ENCODE measurements at regions not wholly inside any gene's neighbourhood (a gene's known extent, or its start where the extent isn't known, plus 50 kb on each side); places are given as distances from the start of the nearest gene placed in this dataset.
A peak's percentile ranks its signal among the peaks of the same experiment; 100 is the strongest.

GRCh38 chr20:40205971-40206370 is 483.1 kb downstream of the MAFB start:
- Histone ChIP-seq H3K9me3 (ENCODE audit: control insufficient read depth, low read length) (no peaks in the 10 kb centered on the region), H3K36me3 (ENCODE audit: control insufficient read depth in 1 of 2, insufficient read depth in 2 of 2, low read length in 1 of 2) (no peaks in the 10 kb centered on the region), H3K27me3 (ENCODE audit: control insufficient read depth in 1 of 2, insufficient read depth in 2 of 2, low read length in 1 of 2) (no peaks in the 10 kb centered on the region), H3K4me1 (ENCODE audit: control insufficient read depth in 1 of 2, insufficient read depth in 2 of 2, low read length in 2 of 2) (no peaks in the 10 kb centered on the region), H3K27ac (ENCODE audit: low read depth in 1 of 2, low read length in 2 of 2) (no peak overlapping the region), H3K4me3 (ENCODE audit: low read length in 2 of 2) (no peak overlapping the region)
- ATAC-seq (ENCODE audit: low FRiP score) (no peak), DNase-seq (no peak)
- intact Hi-C loops (cut with DNase I), result no loop called here
- WGBS, 2 donors, result 10 to 26% methylated on average over 2 of the region's 2 CpGs

GRCh38 chr20:40203032-40203431 is 486.0 kb downstream of the MAFB start:
- Histone ChIP-seq H3K4me1 (ENCODE audit: control insufficient read depth in 1 of 2, insufficient read depth in 2 of 2, low read length in 2 of 2) (peaks cover under 1 to 4% of the 10 kb centered on the region in 2 donors), H3K9me3 (ENCODE audit: control insufficient read depth, low read length) (no peaks in the 10 kb centered on the region), H3K36me3 (ENCODE audit: control insufficient read depth in 1 of 2, insufficient read depth in 2 of 2, low read length in 1 of 2) (no peaks in the 10 kb centered on the region), H3K4me3 (ENCODE audit: low read length in 2 of 2) (no peak overlapping the region), H3K27ac (ENCODE audit: low read depth in 1 of 2, low read length in 2 of 2) (no peak overlapping the region), H3K27me3 (ENCODE audit: control insufficient read depth in 1 of 2, insufficient read depth in 2 of 2, low read length in 1 of 2) (no peaks in the 10 kb centered on the region)
- 65 to 93% methylated on average over 1 of the region's 1 CpG for WGBS, 2 donors
- ATAC-seq (ENCODE audit: low FRiP score) (no peak), DNase-seq (no peak)
- intact Hi-C loops (cut with DNase I), result no loop called here

GRCh38 chr20:40197691-40198090 is 491.3 kb downstream of the MAFB start:
- ATAC-seq (ENCODE audit: low FRiP score), result peak; percentile 74
- intact Hi-C loops (cut with DNase I), result no loop called here
- H3K4me3 ChIP-seq (ENCODE audit: low read length in 2 of 2), result no peak overlapping the region

GRCh38 chr20:40196846-40197436 is 492.1 kb downstream of the MAFB start:
- 0 to 10% methylated on average over 2 of the region's 2 CpGs for WGBS, 2 donors
- Histone ChIP-seq H3K36me3 (ENCODE audit: control insufficient read depth in 1 of 2, insufficient read depth in 2 of 2, low read length in 1 of 2) (no peaks in the 10 kb centered on the region), H3K27ac (ENCODE audit: low read depth in 1 of 2, low read length in 2 of 2) (peak overlapping the region; percentile 36 to 95), H3K27me3 (ENCODE audit: control insufficient read depth in 1 of 2, insufficient read depth in 2 of 2, low read length in 1 of 2) (no peaks in the 10 kb centered on the region), H3K9me3 (ENCODE audit: control insufficient read depth, low read length) (no peaks in the 10 kb centered on the region), H3K4me1 (ENCODE audit: control insufficient read depth in 1 of 2, insufficient read depth in 2 of 2, low read length in 2 of 2) (peaks cover 6 to 14% of the 10 kb centered on the region in 2 donors), H3K4me3 (ENCODE audit: low read length in 2 of 2) (no peak overlapping the region)
- ATAC-seq (ENCODE audit: low FRiP score) (no peak), DNase-seq (no peak)
- intact Hi-C loops (cut with DNase I), result no loop called here

More at GRCh38 chr20:40197691-40198090, 491.3 kb downstream of the MAFB start:
- peak overlapping the region; percentile 23 to 95 for H3K27ac ChIP-seq (ENCODE audit: low read depth in 1 of 2, low read length in 2 of 2)
- H3K9me3 ChIP-seq (ENCODE audit: control insufficient read depth, low read length), result no peaks in the 10 kb centered on the region
- WGBS, 2 donors, result 1% methylated on average over 4 of the region's 4 CpGs
- H3K4me1 ChIP-seq (ENCODE audit: control insufficient read depth in 1 of 2, insufficient read depth in 2 of 2, low read length in 2 of 2), result peaks cover 6 to 14% of the 10 kb centered on the region in 2 donors
- DNase-seq, result peak in 1 of 2 donors; percentile 43
- no peaks in the 10 kb centered on the region for H3K36me3 ChIP-seq (ENCODE audit: control insufficient read depth in 1 of 2, insufficient read depth in 2 of 2, low read length in 1 of 2)
- H3K27me3 ChIP-seq (ENCODE audit: control insufficient read depth in 1 of 2, insufficient read depth in 2 of 2, low read length in 1 of 2), result no peaks in the 10 kb centered on the region

GRCh38 chr20:40195742-40196141 is 493.3 kb downstream of the MAFB start:
- no peak overlapping the region for H3K4me3 ChIP-seq (ENCODE audit: low read length in 2 of 2)
- no peaks in the 10 kb centered on the region for H3K9me3 ChIP-seq (ENCODE audit: control insufficient read depth, low read length)
- H3K27ac ChIP-seq (ENCODE audit: low read depth in 1 of 2, low read length in 2 of 2), result peak overlapping the region; percentile 49 to 75
- no peak for DNase-seq
- peaks cover 6 to 14% of the 10 kb centered on the region in 2 donors for H3K4me1 ChIP-seq (ENCODE audit: control insufficient read depth in 1 of 2, insufficient read depth in 2 of 2, low read length in 2 of 2)
- H3K27me3 ChIP-seq (ENCODE audit: control insufficient read depth in 1 of 2, insufficient read depth in 2 of 2, low read length in 1 of 2), result no peaks in the 10 kb centered on the region
- 7 to 20% methylated on average over 6 of the region's 6 CpGs for WGBS, 2 donors
- no peaks in the 10 kb centered on the region for H3K36me3 ChIP-seq (ENCODE audit: control insufficient read depth in 1 of 2, insufficient read depth in 2 of 2, low read length in 1 of 2)
- ATAC-seq (ENCODE audit: low FRiP score), result no peak
- intact Hi-C loops (cut with DNase I), result no loop called here

GRCh38 chr20:40192529-40192928 is 496.5 kb downstream of the MAFB start:
- Histone ChIP-seq H3K36me3 (ENCODE audit: control insufficient read depth in 1 of 2, insufficient read depth in 2 of 2, low read length in 1 of 2) (no peaks in the 10 kb centered on the region), H3K27ac (ENCODE audit: low read depth in 1 of 2, low read length in 2 of 2) (no peak overlapping the region), H3K4me1 (ENCODE audit: control insufficient read depth in 1 of 2, insufficient read depth in 2 of 2, low read length in 2 of 2) (peaks cover 4 to 10% of the 10 kb centered on the region in 2 donors), H3K27me3 (ENCODE audit: control insufficient read depth in 1 of 2, insufficient read depth in 2 of 2, low read length in 1 of 2) (no peaks in the 10 kb centered on the region), H3K9me3 (ENCODE audit: control insufficient read depth, low read length) (no peaks in the 10 kb centered on the region), H3K4me3 (ENCODE audit: low read length in 2 of 2) (no peak overlapping the region)
- intact Hi-C loops (cut with DNase I), result no loop called here
- DNase-seq, result no peak
- ATAC-seq (ENCODE audit: low FRiP score), result no peak

- no peak overlapping the region for H3K27ac ChIP-seq (ENCODE audit: low read depth in 1 of 2, low read length in 2 of 2)
- 64 to 72% methylated on average over 4 of the region's 4 CpGs for WGBS, 2 donors
- no peaks in the 10 kb centered on the region for H3K9me3 ChIP-seq (ENCODE audit: control insufficient read depth, low read length)
- intact Hi-C loops (cut with DNase I), result no loop called here
- ATAC-seq (ENCODE audit: low FRiP score) (peak; percentile 39), DNase-seq (no peak)
- no peaks in the 10 kb centered on the region for H3K27me3 ChIP-seq (ENCODE audit: control insufficient read depth in 1 of 2, insufficient read depth in 2 of 2, low read length in 1 of 2)
- no peaks in the 10 kb centered on the region for H3K36me3 ChIP-seq (ENCODE audit: control insufficient read depth in 1 of 2, insufficient read depth in 2 of 2, low read length in 1 of 2)
- H3K4me1 ChIP-seq (ENCODE audit: control insufficient read depth in 1 of 2, insufficient read depth in 2 of 2, low read length in 2 of 2), result peaks cover 2 to 7% of the 10 kb centered on the region in 2 donors
- H3K4me3 ChIP-seq (ENCODE audit: low read length in 2 of 2), result no peak overlapping the region
Measured at GRCh38 chr20:40192081-40192480, 497.0 kb downstream of the MAFB start.

- DNase-seq, result peak in 1 of 2 donors; percentile 45
- H3K36me3 ChIP-seq (ENCODE audit: control insufficient read depth in 1 of 2, insufficient read depth in 2 of 2, low read length in 1 of 2), result no peaks in the 10 kb centered on the region
- no peaks in the 10 kb centered on the region for H3K27me3 ChIP-seq (ENCODE audit: control insufficient read depth in 1 of 2, insufficient read depth in 2 of 2, low read length in 1 of 2)
- H3K9me3 ChIP-seq (ENCODE audit: control insufficient read depth, low read length), result no peaks in the 10 kb centered on the region
- no peak overlapping the region for H3K4me3 ChIP-seq (ENCODE audit: low read length in 2 of 2)
- 4 to 13% methylated on average over 4 of the region's 4 CpGs for WGBS, 2 donors
- intact Hi-C loops (cut with DNase I), result no loop called here
- peak; percentile 76 for ATAC-seq (ENCODE audit: low FRiP score)
- no peak overlapping the region for H3K27ac ChIP-seq (ENCODE audit: low read depth in 1 of 2, low read length in 2 of 2)
- H3K4me1 ChIP-seq (ENCODE audit: control insufficient read depth in 1 of 2, insufficient read depth in 2 of 2, low read length in 2 of 2), result peaks cover 0 to 2% of the 10 kb centered on the region in 2 donors
Measured at GRCh38 chr20:40191573-40191972, 497.5 kb downstream of the MAFB start.

- WGBS, 2 donors, result 27 to 37% methylated on average over 2 of the region's 2 CpGs
Measured at GRCh38 chr20:40189621-40190020, 499.4 kb downstream of the MAFB start.

More at GRCh38 chr20:40189621-40190020, 499.4 kb downstream of the MAFB start:
- intact Hi-C loops (cut with DNase I), result no loop called here
- Histone ChIP-seq H3K4me3 (ENCODE audit: low read length in 2 of 2) (no peak overlapping the region), H3K9me3 (ENCODE audit: control insufficient read depth, low read length) (no peaks in the 10 kb centered on the region), H3K27ac (ENCODE audit: low read depth in 1 of 2, low read length in 2 of 2) (no peak overlapping the region), H3K27me3 (ENCODE audit: control insufficient read depth in 1 of 2, insufficient read depth in 2 of 2, low read length in 1 of 2) (no peaks in the 10 kb centered on the region), H3K4me1 (ENCODE audit: control insufficient read depth in 1 of 2, insufficient read depth in 2 of 2, low read length in 2 of 2) (no peaks in the 10 kb centered on the region), H3K36me3 (ENCODE audit: control insufficient read depth in 1 of 2, insufficient read depth in 2 of 2, low read length in 1 of 2) (no peaks in the 10 kb centered on the region)
- no peak for ATAC-seq (ENCODE audit: low FRiP score)
- DNase-seq, result no peak
